Fibroblast of the aortic adventitia (primary cell): ENCODE measurements at regions not wholly inside any gene's neighbourhood (a gene's known extent, or its start where the extent isn't known, plus 50 kb on each side); places are given as distances from the start of the nearest gene placed in this dataset.
A peak's percentile ranks its signal among the peaks of the same experiment; 100 is the strongest.

Source experiments
- DNase-seq: peaks from one replicate; pipeline ENCODE4 v3.0.0-alpha.2; 2010; ENCODE audit warnings: low read depth
- H3K4me3 ChIP-seq: 2 replicates; pipeline ENCODE4 v1.5.1; 2011; ENCODE audit warnings: low read depth, mild to moderate bottlenecking, control low read depth, low read length, moderate library complexity
- TF ChIP-seq, protein P1 (sequence below): IDR thresholded peaks from 2 replicates; pipeline ENCODE4 v1.5.1; 2011; ENCODE audit warnings: mild to moderate bottlenecking, low read length, control low read depth, inconsistent platforms; ENCODE audit not compliant: insufficient read depth

DNA sequence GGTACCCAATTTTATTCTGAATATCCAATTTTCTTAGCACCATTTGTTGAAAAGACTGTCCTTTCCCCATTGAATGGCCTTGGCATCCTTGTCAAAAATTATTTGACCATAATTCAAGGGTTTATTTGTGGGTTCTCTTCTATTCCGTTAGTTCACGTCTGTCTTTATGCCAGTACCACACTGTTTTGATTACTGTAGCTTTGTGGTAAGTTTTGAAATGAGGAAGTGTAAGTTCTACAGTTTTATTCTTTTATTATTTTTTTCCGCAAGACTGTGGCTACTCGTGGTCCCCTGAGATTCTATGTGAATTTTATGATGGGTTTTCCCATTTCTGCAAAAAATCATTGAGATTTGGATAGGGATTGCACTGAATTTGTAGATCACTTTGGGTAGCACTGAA, 402.6 kb downstream of the PLK2 start:
- no peak overlapping the region for H3K4me3 ChIP-seq
- DNase-seq: no peak
- TF ChIP-seq, protein P1, sequence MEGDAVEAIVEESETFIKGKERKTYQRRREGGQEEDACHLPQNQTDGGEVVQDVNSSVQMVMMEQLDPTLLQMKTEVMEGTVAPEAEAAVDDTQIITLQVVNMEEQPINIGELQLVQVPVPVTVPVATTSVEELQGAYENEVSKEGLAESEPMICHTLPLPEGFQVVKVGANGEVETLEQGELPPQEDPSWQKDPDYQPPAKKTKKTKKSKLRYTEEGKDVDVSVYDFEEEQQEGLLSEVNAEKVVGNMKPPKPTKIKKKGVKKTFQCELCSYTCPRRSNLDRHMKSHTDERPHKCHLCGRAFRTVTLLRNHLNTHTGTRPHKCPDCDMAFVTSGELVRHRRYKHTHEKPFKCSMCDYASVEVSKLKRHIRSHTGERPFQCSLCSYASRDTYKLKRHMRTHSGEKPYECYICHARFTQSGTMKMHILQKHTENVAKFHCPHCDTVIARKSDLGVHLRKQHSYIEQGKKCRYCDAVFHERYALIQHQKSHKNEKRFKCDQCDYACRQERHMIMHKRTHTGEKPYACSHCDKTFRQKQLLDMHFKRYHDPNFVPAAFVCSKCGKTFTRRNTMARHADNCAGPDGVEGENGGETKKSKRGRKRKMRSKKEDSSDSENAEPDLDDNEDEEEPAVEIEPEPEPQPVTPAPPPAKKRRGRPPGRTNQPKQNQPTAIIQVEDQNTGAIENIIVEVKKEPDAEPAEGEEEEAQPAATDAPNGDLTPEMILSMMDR: no peak

DNA sequence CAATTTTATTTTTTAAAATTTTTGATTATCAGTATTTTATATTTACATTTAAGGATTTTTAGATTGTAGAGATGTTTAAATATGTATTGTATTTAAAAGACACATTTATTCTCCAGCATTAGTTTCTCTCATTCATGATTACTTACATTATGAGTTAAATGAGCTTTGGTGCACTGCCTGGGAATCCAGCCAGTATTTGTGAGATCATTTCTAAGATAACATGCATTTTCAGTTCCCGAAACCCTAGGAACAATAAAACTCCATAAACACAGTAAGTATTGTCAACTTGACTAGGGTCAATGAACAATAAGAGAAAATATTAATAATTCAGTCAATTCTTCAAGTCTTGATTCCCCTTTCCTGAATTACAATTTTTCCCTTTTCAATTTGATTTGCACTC, 403.3 kb downstream of the PLK2 start:
- TF ChIP-seq, protein P1: no peak
- H3K4me3 ChIP-seq: no peak overlapping the region
- peak; percentile 54 for DNase-seq

GRCh38 chr5:58054018-58054417, 405.9 kb downstream of the PLK2 start:
- no peak for DNase-seq
- TF ChIP-seq, protein P1: no peak
- no peak overlapping the region for H3K4me3 ChIP-seq

DNA sequence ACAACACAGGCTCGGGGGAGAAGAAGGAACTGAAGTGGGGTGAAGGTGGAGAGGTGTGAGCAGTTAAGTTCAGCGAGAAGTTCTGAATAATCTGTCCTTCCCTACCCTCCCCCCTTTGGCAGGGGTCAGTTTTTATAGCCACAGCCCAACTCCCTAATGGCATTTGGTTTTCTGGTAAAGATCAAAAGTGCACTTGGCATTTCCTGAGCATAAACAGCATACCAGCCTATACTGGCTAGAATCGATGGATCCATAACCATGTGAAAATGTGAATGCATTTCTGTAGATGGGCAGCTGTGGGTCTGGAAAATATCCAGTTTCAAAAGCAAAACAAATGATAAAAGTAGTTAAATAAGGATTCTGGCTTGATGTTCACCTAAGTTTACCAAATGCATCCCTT, 410.9 kb downstream of the PLK2 start:
- TF ChIP-seq, protein P1: no peak
- DNase-seq: no peak
- no peak overlapping the region for H3K4me3 ChIP-seq

DNA sequence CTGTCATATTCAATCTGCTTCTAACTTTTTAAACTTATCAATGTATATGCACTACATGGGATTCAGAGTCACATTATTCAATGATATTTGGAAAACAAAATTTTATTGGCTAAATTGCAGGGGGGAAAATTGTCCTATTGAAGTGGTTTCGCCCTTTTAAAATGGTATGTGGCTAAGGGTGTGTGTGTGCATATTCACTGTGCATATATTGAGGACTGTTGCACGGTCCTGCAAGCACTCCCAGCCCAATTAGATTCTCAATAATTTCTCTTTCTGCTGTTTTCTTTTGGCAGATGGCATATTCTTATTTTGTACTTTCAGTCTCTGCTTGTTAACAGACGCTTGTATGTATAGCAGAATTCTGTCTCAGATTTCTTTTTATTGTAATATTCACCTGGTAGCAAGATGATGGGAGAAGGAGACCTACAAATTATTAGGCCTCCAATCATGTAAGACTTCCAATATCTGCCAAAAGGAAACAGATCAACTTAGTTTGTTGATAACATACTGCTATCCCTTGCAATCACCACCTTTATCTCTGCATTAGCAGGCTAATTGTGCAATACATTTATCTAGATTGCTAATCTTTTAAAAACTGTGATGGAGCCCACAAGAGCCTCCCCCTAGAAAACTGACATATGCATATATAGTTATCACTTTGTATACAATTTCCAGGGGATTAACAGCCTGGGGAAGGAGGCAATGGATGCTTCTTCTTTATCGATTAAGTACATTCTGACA, 411.5 kb downstream of the PLK2 start:
- no peak for DNase-seq
- TF ChIP-seq, protein P1: no peak
- no peak overlapping the region for H3K4me3 ChIP-seq

- H3K4me3 ChIP-seq: no peak overlapping the region
These were observed 413.5 kb downstream of the PLK2 start for GRCh38 chr5:58046371-58046770.

More at GRCh38 chr5:58046371-58046770, 413.5 kb downstream of the PLK2 start:
- TF ChIP-seq, protein P1: no peak
- DNase-seq: no peak
